HG03175 (cell line): ENCODE measurements at regions not wholly inside any gene's neighbourhood (a gene's known extent, or its start where the extent isn't known, plus 50 kb on each side); places are given as distances from the start of the nearest gene placed in this dataset.

Source experiments
- ATAC-seq: cut with Tn5 transposase; IDR thresholded peaks from one replicate; pipeline ENCODE4 v1.9.1; 2021; ENCODE audit warnings: mild to moderate bottlenecking, moderate library complexity; ENCODE audit not compliant: unreplicated experiment

DNA sequence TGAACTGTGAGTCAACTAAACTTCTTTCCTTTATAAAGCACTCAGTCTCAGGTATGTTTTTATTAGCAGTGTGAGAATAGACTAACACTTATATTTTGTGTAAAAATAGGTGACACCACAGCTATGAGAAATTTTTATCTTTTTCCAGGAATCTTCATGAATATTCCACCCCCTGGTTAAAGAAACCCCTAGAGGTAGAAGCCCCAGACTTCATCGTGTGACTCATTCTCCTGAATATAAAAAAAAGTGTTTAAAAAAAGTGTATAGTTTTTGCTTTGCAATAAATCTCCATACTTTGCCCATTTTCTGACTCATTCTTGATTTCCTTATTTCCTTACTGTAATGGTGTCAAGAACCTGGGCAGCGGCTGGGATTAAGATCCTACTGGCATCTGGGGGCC is 667.6 kb upstream of the CELF2 start:
- no peak for ATAC-seq

DNA sequence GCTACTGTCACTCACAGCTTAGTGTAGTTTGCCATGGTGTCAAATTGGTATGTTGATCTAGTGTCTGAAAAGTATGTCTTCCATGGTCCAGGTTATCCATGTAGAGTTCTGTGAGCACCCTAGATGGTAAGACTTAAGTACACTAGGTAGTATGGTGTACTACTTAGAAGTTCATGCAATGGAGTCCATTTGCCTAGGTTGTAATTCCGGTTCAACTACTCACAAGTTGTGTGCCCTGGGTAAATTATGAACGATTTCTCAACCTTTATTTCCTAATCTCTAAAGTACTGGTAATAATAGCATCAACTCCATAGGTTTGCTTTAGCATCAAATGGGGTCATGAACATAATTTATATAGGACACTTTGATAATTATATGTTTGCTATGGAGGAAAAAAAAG is 666.2 kb upstream of the CELF2 start:
- ATAC-seq = no peak

DNA sequence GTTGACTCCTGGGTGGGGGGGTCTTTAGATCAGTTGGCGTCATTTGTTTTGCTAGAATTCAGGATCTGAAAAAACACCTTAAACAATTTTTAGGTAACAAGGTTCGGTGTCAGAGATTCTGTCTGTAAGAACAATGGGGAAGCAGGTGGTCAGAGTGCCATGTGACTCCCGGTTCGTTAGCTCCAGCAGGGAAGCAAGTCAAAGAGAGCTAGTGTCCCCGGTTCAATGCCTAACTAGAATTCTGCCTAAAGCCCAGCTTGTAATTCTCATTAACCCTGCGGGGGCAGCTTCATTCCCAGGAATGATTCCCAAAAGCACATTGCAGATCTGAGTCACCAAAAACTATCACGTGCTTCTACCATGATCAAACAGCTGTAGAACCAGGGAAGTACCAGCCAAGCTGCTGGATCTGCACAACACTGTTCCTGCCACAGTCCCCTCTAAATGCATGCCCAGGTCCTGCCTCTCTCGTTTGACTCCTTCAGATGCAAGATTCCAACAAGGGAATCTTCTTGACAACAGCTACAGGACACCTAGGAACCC is 664.3 kb upstream of the CELF2 start:
- no peak for ATAC-seq

DNA sequence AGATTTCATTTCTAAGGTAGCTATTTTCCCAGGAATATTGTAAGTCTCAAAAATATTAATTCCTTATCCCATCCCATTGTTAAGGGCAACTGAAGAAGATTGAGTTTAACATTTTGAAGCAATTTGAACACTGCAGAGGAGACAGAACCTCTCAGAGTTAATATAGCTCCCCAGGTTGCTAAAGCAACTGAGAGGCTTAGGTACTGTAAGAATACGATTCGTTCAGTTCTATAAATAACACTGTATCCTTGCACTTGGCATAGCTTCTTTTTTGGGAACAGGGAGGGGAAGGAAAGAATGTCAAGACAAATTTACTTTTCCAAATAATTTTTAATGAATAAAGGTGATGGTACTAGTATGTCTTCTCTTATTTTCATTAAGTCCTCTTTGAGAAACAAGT is 658.4 kb upstream of the CELF2 start:
- no peak for ATAC-seq

DNA sequence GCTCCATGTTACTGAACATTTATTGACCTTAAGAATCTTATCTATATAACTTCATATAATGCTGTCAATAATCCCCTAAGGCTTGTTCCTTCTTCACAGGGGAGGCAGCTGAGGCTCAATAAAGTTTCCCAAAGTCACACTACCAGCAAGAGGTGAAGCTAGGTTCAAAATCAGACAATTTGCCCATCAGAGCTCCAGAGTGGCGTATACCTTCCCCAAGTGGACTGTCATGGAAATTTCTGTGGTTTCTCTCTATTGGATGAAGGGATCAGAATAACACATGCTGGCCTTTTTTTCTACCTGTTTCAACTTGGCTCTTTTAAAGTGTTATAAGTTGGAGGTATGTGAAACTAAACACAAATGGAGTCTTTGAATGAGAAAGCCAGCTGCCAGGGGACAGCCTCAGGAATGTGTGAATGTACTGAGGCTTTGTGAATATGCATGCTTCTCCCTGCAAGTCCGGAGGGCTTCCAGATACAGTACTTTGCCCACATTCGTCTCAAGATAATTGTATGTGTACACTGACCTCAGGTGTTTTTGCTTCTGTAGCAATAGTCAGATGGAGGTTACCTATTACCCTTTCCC is 656.3 kb upstream of the CELF2 start:
- no peak for ATAC-seq

DNA sequence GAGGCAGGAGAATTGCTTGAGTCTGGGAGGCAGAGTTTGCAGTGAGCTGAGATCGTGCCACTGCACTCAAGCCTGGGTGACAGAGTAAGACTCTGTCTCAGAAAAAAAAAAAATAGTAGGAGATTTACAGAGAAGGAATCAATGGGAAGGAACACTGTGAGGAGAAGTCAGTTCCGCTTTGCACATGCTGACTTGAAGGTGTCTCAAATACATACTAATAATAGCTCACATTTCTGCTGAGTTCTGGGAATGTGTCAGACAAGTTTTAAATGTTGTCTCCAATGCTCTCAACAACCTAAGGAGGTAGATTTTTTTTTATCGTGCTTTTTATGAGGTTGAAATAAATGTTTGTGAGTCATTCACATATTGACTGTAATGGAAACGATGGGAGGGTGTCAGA is 654.9 kb upstream of the CELF2 start:
- ATAC-seq = no peak

DNA sequence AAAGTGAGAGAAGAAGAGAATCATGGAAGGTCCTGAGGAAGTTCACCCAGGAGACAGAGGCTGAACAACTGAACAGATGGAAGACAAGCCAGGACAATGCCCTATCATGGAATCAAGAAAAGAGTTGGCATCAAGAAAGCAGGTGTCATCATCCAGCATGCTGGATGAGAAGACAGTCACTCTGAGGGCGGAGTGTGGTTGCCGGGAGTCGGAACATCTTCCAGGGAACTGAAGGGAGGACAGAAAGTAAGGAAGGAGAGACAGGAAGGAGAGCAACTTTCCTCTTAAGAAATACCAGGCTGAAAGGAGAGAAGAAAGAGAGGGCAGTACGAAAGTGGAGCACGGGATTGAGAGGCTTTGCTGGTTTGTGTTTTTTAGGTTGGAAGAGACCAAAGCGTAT is 654.5 kb upstream of the CELF2 start:
- no peak for ATAC-seq

DNA sequence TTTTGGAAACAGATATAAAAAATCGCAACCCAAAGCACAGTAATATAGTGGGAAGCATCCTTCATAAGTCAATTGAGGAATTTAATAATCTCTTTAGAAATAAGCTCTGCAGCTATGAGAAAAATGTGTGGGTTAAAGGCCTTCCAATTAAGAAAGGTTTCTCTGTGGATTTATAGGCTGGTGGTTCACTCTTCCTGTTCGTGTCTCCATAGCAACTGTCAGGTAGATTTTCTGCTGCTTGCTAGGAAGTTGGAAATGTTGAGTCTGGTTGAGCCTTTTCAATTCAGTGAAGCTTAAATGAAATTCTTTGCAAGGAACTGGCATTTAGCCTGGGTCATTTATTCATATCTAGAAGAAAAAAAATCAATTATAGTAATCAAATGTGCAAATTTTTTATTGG is 652.8 kb upstream of the CELF2 start:
- ATAC-seq = no peak

DNA sequence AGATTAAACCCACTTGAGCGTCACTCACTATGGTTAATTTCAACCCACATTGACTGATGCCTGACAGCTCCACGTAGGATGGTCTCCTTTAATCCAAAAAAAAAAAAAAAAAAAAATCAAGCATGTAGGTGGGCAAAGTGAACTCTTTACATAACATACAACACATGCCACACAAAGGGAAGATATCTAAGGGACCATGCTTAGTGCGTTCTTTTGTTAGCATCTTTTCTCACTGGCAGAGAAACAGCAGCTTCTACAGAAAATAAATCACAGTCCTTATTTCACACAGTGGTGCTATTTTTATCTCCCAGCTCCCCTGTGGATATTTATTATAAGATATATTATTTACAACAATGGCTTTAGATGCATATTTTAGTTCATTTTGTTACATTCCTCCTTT is 652.0 kb upstream of the CELF2 start:
- no peak for ATAC-seq

DNA sequence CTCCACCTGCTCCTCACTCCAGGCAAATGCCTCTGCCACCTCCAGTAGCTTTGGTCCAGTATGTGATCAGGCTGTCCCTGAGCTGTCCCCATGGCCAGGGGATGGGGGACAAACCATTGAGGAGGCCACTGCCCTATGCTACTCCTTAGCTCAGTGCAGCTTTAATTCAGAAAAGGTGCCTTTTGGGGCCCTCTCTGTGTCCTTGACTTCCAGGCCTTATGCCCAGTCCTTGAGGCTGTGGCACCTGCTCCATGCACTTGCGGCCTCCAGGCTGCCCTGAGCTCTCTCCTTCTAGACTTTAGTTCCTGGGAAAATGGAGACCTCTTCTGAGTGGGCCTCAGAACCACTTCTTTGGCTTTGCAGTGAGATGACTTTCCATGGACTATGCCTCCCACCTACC is 650.8 kb upstream of the CELF2 start:
- ATAC-seq = no peak

DNA sequence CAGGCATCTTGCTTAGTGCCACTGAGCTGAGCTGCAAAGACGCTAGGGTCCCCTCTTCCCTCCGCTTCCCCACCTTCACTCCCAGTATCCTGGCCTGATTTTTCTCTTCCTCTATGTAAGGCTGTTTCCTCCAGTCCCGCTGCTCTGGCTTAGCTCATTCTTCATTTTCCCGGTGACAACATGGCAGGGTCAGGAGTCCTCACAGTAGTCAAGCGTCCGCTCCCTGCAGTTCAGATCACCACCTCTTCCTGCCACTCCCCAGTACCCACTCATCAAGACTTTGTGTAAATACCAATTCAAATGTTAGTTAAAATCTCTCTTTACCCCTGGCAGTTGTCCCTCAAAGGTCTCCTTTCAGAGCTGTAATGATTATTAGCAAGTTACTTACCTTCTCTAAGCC is 650.4 kb upstream of the CELF2 start:
- no peak for ATAC-seq

DNA sequence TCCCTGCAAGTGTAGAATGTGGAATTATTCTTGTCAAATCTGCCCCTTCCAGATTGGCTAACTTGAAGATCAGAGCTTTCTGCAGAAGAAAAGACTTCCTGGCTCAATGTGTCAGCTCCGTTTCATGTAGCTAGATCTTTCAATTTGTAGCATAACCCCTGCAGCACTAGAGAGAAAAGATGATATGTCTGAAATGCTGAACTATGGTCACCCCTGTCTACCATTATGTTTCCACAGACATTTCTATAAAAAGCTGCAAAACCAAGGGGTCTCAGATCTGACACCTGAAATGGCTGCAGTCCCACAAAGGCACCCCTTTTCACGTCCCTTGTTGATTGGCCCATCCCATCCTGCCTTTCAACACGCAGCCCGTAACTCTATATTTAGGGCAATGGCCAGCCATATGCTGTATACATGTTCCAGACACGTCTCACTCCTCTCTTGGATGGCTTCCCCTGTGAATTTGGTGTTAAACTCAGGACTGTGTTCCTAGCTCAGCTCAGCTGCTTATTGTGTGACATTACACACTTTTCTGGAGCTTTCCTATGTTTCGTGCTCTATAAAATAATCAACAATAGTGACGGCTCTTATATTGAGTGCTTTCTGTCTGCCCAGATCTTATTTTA is 648.6 kb upstream of the CELF2 start:
- no peak for ATAC-seq

DNA sequence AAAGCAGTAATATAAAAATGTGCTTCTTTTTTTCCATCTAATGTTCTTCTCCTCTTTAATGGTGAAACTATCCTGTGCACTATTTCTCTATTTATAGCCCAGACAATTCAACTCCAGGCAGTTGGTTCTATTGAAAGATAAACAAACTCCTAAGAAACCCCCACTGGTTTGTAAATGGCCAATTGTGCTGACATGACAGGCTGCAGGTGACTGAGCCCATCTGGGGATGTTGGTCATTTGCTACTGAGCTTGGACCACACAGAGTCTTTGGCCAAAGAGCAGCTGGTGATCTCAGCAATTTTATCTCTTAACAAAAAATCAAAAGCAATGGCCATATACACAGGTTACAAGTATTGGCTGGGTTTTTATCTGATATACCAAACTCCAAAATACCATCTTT is 631.8 kb upstream of the CELF2 start:
- no peak for ATAC-seq

DNA sequence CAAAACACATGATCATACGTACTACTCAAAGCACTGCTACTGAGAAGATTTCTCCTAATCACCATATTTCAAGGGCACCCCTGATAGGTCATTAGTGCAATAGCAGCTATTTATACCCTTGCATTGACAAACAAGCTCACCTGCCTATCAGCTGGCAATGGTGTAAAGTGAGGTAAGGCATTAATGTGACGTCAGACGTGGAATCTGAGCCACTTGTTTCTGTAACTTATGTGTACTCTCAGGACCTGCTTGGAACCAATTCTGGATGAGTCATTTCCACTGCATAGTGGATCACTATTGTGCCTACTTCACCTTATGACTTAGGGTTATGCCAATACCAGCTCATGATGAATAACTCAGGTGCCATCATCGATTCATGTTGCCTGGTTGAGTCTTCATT is 628.5 kb upstream of the CELF2 start:
- no peak for ATAC-seq

DNA sequence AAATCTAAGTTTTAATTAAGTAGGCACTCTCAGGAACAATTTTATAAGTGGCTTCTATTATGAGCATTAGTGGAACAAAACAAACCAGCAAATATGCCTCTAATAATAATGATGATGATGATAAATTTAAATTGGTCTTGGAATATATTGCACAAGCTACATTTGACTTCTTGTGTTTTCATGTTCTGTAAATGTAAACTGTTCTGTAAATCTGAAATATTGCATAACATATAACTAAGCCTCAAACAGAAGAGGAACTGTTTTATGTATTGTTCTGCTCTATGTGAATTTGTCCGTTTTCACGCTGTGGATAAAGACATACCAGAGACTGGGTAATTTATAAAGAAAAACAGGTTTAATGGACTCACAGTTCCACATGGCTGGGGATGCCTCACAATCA is 625.2 kb upstream of the CELF2 start:
- no peak for ATAC-seq

DNA sequence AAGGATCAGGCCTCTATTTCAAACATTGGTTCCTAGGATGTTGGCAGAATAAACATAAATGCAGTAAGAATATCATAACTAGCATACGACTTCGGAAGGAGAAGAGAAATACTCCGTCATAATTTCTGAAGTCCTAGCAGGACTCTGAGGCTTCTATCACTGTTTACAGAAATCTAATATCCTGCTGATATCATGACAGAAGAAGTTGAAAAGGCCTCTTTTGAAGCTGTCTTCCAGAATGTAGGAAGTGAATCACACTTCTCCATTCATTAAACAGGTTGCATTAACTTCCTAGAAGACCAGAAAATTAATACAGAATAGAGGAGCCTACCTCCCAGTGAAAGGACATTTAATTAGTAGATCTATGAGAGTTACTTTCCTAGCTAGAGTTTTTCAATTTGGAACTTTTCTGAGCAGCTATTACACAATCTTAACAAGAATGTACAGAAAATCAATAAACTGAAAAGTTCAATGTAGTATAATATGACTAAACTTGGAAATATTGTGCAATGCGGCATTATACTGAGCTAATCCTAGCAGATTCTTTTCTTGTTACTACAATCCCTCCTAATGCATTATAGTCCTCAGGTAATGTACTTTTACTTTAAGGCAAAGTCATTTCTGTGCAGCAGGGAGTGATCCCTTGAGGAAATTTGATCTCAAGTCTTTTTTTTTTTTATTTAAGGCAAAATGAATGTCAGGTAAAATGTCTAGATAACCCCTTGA is 622.6 kb upstream of the CELF2 start:
- ATAC-seq = no peak

DNA sequence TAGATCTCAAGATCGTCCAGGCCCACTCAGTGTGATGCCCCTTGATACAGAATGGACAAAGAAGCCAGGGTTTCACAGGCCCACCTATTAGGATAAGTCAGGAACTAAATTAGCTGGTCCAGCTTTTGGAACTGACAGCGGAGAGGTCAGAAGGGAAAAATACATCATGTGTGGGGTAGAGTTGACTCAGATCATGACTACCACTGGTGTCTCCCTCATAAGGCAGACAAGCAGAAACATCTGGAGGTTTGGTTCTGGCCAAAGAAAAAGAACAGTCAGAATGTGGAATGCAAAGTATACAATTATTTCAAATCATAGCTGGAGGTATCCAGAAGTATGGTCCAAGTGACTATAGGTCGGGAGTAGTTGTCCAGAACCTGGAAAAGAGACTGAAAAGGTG is 621.1 kb upstream of the CELF2 start:
- ATAC-seq = no peak

DNA sequence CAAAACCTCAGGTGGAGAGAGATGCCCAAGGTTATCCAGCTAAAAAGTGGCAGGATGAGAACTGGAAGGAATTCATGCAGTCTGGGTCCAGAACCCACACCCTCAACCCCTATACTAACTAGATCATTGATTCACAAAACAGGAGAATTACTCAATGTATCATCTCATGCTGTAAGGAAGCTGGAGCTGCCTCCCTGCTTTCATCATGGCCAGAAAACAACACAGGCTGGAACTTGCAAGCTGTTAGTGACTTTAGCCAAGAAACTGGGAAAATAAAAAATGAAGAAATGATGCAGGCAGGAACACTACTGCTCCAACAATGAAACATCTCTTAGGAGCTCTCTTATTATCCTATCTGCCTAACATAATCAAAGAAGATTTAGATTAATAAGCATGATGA is 619.8 kb upstream of the CELF2 start:
- ATAC-seq = no peak

DNA sequence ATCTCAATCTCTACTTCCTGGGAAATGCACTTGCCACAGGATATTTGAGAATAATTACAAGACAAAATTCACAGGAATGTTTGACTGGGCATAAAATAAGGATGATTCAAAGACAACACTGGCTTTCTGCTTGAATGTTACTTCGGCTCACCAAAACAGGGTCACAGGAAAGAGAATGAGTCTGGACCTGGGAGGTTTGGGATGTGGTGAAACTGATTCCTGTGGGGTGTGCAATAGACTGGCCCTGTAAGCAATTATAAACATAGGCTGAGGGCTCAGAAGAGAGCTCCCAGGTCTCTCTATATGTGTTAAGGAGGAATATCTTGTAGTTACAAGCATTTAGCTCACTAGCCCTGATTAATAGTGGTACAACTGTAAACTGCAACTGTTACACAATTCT is 613.9 kb upstream of the CELF2 start:
- ATAC-seq = no peak

DNA sequence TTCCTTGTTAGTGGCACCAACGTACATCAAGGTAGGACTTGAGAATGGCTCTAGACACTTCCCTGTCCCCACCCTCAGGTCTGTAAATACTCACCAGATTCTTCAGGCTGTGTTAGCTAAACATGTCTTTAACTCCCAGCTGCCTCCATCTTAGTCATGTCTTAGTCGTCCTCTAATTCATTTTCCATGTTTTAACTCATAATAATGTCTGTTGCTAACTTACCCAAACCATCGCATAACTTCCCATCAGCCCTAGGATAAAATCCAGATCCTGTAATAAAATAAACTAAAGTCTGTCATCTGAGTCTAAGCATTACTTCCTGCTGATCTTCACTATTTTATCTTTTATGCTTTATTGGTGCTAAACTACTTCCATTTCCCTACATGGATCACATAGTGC is 600.0 kb upstream of the CELF2 start:
- ATAC-seq = no peak

DNA sequence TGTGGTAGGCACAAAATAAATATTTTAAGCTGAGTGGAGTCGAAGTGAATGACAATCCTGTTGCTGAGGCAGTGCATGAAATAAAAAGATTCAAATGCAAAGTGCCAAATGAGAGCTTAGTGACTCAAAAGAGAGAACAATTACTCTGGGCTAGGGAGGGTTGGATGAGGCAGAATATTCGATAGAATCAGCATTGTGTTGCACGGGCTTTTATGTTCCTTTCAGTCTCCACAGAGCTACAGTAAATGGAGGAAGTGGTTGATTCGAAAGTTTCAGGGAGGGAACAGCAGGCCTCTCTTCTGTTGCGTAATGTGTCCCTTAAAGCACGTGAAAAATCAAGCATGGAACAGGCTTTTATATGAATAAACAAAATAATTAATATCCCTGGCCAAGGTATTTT is 599.3 kb upstream of the CELF2 start:
- ATAC-seq = peak; percentile 97

DNA sequence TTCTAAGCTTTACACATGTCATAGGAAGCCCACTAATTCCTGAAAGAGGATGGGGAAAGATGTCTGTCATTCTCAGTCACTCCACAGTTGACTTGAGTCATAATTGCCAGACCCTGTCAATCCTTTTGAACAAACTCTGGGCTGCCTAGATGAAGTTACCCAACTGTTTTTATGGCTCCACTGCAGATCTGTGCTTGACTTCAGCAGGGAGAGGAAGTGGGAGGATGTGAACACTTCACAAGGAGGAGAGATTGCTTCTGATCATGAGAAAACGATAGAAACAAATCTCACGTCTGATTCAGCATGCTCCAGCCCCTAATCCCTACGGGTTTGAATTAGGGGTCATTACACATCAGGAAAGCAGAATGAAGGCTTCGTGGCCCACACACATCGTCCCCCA is 596.6 kb upstream of the CELF2 start:
- ATAC-seq = no peak
